ENCODE measurements at regions not wholly inside any gene's neighbourhood (a gene's known extent, or its start where the extent isn't known, plus 50 kb on each side); places are given as distances from the start of the nearest gene placed in this dataset.
"Not testable (repeated sequence)": the region's sequence is repeated elsewhere in the genome, so short reads cannot be mapped to it uniquely, and the experiment has no call there.

DNA sequence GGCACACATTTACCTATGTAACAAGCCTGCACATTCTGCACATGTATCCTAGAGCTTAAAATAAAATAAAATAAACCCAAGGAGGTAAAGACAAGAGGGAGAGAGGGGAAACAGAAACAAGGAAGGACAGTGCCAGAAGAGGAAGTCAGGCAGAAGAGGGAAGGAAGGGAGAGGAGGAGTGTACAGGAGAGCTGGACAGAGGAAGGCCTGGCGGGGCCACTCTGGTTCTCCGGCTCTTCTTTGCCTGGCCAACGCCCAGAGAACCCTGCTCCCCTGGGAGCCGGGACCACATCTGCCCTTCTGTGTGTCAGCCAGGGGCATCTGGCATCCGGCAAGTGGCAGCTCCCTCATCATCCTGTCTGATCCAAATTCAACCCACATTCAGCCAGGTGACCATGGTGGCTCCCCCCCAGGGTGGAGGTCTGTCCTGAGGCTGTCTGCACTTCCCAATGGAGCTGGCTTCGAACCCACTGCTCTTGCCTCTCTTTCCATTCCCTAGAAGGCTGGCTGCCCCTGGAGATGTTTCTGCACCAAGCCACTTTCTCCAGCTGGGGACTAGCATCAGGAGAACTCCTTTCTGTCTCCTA, 55.5 kb upstream of the RABL2A start:
- TF ChIP-seq, protein P1, sequence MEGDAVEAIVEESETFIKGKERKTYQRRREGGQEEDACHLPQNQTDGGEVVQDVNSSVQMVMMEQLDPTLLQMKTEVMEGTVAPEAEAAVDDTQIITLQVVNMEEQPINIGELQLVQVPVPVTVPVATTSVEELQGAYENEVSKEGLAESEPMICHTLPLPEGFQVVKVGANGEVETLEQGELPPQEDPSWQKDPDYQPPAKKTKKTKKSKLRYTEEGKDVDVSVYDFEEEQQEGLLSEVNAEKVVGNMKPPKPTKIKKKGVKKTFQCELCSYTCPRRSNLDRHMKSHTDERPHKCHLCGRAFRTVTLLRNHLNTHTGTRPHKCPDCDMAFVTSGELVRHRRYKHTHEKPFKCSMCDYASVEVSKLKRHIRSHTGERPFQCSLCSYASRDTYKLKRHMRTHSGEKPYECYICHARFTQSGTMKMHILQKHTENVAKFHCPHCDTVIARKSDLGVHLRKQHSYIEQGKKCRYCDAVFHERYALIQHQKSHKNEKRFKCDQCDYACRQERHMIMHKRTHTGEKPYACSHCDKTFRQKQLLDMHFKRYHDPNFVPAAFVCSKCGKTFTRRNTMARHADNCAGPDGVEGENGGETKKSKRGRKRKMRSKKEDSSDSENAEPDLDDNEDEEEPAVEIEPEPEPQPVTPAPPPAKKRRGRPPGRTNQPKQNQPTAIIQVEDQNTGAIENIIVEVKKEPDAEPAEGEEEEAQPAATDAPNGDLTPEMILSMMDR (conservative IDR thresholded peaks at IDR 0.05; ENCODE audit: low read length), result not testable (repeated sequence)
- not testable (repeated sequence) for TF ChIP-seq EZH2phosphoT487 (IDR thresholded peaks at IDR 0.05; ENCODE audit: borderline replicate concordance)
